ENCODE measurements at regions not wholly inside any gene's neighbourhood (a gene's known extent, or its start where the extent isn't known, plus 50 kb on each side); places are given as distances from the start of the nearest gene placed in this dataset.
"Not testable (repeated sequence)": the region's sequence is repeated elsewhere in the genome, so short reads cannot be mapped to it uniquely, and the experiment has no call there.

DNA sequence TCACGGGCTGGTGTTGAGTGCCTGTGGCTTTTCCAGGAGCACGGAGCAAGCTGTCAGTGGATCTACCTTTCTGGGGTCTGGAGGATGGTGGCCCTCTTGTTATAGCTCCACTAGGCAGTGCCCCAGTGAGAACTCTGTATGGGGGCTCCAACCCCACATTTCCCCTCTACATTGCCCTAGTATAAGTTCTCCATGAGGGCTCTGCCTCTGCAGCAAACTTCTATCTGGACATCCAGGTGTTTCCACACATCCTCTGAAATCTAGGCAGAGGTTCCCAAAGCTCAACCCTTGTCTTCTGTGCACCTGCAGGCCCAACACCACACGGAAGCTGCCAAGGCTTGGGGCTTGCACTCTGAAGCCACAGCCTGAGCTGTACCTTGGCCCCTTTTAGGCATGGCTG is 157.3 kb downstream of the MRPL39 start:
- H3K27me3 ChIP-seq (ENCODE audit: low read depth, low read length) = no peaks in the 10 kb centered on the region
- no peak overlapping the region for H3K4me2 ChIP-seq (ENCODE audit: low read length)
- no peak overlapping the region for H3K9ac ChIP-seq (ENCODE audit: low read length)
- TF ChIP-seq, protein P1, sequence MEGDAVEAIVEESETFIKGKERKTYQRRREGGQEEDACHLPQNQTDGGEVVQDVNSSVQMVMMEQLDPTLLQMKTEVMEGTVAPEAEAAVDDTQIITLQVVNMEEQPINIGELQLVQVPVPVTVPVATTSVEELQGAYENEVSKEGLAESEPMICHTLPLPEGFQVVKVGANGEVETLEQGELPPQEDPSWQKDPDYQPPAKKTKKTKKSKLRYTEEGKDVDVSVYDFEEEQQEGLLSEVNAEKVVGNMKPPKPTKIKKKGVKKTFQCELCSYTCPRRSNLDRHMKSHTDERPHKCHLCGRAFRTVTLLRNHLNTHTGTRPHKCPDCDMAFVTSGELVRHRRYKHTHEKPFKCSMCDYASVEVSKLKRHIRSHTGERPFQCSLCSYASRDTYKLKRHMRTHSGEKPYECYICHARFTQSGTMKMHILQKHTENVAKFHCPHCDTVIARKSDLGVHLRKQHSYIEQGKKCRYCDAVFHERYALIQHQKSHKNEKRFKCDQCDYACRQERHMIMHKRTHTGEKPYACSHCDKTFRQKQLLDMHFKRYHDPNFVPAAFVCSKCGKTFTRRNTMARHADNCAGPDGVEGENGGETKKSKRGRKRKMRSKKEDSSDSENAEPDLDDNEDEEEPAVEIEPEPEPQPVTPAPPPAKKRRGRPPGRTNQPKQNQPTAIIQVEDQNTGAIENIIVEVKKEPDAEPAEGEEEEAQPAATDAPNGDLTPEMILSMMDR (IDR thresholded peaks at IDR 0.05; ENCODE audit: low read depth, low read length) = no peak
- no peak for TF ChIP-seq EZH2phosphoT487 (IDR thresholded peaks at IDR 0.05; ENCODE audit: low read depth)
- no peaks in the 10 kb centered on the region for H3K79me2 ChIP-seq (ENCODE audit: low read length)
- H3K4me3 ChIP-seq (ENCODE audit: low read length) = no peak overlapping the region
- peaks cover 20% of the 10 kb centered on the region for H3K36me3 ChIP-seq (replicated peaks; ENCODE audit: low read depth, low read length)
- H2AFZ ChIP-seq (ENCODE audit: low read depth, low read length) = no peak overlapping the region
- H3K4me1 ChIP-seq (ENCODE audit: low read length) = peaks cover 5% of the 10 kb centered on the region; the same call in 1 of the 2 replicates
- H3K9me3 ChIP-seq (ENCODE audit: insufficient read depth, low read length) = 0 out of 2 replicates have a peak, but pooled peaks cover 11% of the 10 kb centered on the region
- no peak overlapping the region for H3K27ac ChIP-seq (ENCODE audit: low read length)
- H4K20me1 ChIP-seq (ENCODE audit: insufficient read depth, low read length) = no peaks in the 10 kb centered on the region

GRCh38 chr21:25441835-25442234 is 165.4 kb downstream of the MRPL39 start:
- peaks cover 6% of the 10 kb centered on the region for H3K4me1 ChIP-seq (ENCODE audit: low read length)
- H3K9me3 ChIP-seq (ENCODE audit: insufficient read depth, low read length) = no peaks in the 10 kb centered on the region
- H3K27ac ChIP-seq (ENCODE audit: low read length) = no peak overlapping the region
- no peaks in the 10 kb centered on the region for H3K27me3 ChIP-seq (ENCODE audit: low read depth, low read length)
- H3K36me3 ChIP-seq (replicated peaks; ENCODE audit: low read depth, low read length) = no peaks in the 10 kb centered on the region
- H4K20me1 ChIP-seq (ENCODE audit: insufficient read depth, low read length) = no peaks in the 10 kb centered on the region
- no peak for TF ChIP-seq EZH2phosphoT487 (IDR thresholded peaks at IDR 0.05; ENCODE audit: low read depth)
- TF ChIP-seq, protein P1 (IDR thresholded peaks at IDR 0.05; ENCODE audit: low read depth, low read length) = no peak
- no peak overlapping the region for H3K9ac ChIP-seq (ENCODE audit: low read length)
- H3K4me3 ChIP-seq (ENCODE audit: low read length) = no peak overlapping the region
- no peaks in the 10 kb centered on the region for H3K79me2 ChIP-seq (ENCODE audit: low read length)
- H2AFZ ChIP-seq (ENCODE audit: low read depth, low read length) = no peak overlapping the region
- H3K4me2 ChIP-seq (ENCODE audit: low read length) = no peak overlapping the region

DNA sequence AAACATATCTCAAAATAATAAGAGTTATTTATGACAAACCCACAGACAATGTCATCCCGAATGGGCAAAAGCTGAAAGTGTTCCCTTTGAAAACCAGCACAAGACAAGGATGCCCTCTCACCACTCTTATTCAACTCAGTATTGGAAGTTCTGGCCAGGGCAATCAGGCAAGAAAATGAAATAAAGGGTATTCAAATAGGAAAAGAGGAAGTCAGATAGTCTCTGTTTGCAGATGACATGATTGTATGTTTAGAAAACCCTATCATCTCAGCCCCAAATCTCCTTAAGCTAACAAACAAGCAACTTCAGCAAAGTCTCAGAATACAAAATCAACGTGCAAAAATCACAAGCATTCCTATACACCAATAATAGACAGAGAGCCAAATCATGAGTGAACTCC is 169.8 kb downstream of the MRPL39 start:
- not testable (repeated sequence) for H3K4me3 ChIP-seq (ENCODE audit: low read length); H3K79me2 ChIP-seq (ENCODE audit: low read length); H3K4me2 ChIP-seq (ENCODE audit: low read length); H3K9ac ChIP-seq (ENCODE audit: low read length); H3K9me3 ChIP-seq (ENCODE audit: insufficient read depth, low read length); H4K20me1 ChIP-seq (ENCODE audit: insufficient read depth, low read length); H2AFZ ChIP-seq (ENCODE audit: low read depth, low read length); H3K4me1 ChIP-seq (ENCODE audit: low read length); H3K27me3 ChIP-seq (ENCODE audit: low read depth, low read length); H3K27ac ChIP-seq (ENCODE audit: low read length); H3K36me3 ChIP-seq (replicated peaks; ENCODE audit: low read depth, low read length)

- peak overlapping the region; percentile 58 for H3K4me2 ChIP-seq (ENCODE audit: low read length)
- no peak overlapping the region for H2AFZ ChIP-seq (ENCODE audit: low read depth, low read length)
Measured at GRCh38 chr21:25428537-25428936, 178.7 kb downstream of the MRPL39 start.

More at GRCh38 chr21:25428537-25428936, 178.7 kb downstream of the MRPL39 start:
- H3K9me3 ChIP-seq (ENCODE audit: insufficient read depth, low read length) = no peaks in the 10 kb centered on the region
- peaks cover 61% of the 10 kb centered on the region for H3K4me1 ChIP-seq (ENCODE audit: low read length)
- TF ChIP-seq, protein P1 (IDR thresholded peaks at IDR 0.05; ENCODE audit: low read depth, low read length) = no peak
- TF ChIP-seq EZH2phosphoT487 (IDR thresholded peaks at IDR 0.05; ENCODE audit: low read depth) = no peak
- peak overlapping the region; percentile 35 for H3K9ac ChIP-seq (ENCODE audit: low read length)
- H4K20me1 ChIP-seq (ENCODE audit: insufficient read depth, low read length) = no peaks in the 10 kb centered on the region
- H3K4me3 ChIP-seq (ENCODE audit: low read length) = peak overlapping the region; percentile 14; the same call in 1 of the 2 replicates
- H3K27ac ChIP-seq (ENCODE audit: low read length) = peak overlapping the region; percentile 99
- H3K79me2 ChIP-seq (ENCODE audit: low read length) = peaks cover 30% of the 10 kb centered on the region
- H3K27me3 ChIP-seq (ENCODE audit: low read depth, low read length) = no peaks in the 10 kb centered on the region
- peaks cover 4% of the 10 kb centered on the region for H3K36me3 ChIP-seq (replicated peaks; ENCODE audit: low read depth, low read length)

Data from OCI-LY3 (cell line).